DMS79 treated with DMSO at 0.1 percent for 48 hours (cell line): ENCODE measurements at regions not wholly inside any gene's neighbourhood (a gene's known extent, or its start where the extent isn't known, plus 50 kb on each side); places are given as distances from the start of the nearest gene placed in this dataset.

ENCODE experiments used
- DNase-seq: peaks from one replicate; lab custom pipeline; 2025; lab: John Stamatoyannopoulos, UW

DNA sequence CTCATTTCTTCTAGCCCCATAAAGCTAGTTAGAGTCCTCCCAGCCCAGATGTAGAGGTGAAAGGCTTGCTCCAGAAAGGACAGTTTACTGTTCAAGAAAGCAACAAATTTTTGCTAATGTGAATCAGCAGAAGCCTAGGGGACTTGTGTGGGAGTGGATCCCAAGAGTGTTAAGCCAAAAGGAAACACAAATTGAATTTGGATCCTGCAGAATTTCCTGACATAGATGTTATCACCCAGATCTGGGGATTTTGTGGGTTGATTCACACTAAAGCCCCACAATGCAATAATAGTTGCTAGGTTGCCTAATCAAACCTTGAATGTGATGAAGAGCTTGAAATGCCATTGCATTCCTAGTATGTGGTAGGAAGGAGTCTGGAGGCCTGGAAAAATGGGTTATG is 135.2 kb upstream of the HS3ST3A1 start:
- DNase-seq: no peak

DNA sequence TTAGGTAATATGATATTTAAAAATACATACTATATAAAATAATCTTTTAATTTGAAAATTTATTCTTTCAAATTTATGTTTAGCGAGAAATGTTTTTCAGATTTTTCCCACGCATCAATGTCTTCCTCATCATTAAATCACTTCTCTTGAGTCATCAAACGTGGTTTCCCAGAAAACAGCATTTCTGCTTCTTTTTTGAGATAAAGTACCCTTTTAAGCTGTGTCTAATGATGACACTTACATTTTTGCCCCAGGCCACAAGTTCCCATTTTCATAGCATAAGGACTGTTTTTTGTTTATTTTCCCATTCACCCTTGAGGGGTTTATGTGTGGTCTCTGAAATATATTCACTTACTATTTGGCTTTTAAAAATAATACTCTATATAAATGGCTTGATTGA is 139.0 kb upstream of the HS3ST3A1 start:
- DNase-seq: no peak

GRCh38 chr17:13741744-13742143 is 140.0 kb upstream of the HS3ST3A1 start:
- DNase-seq: no peak

GRCh38 chr17:13743906-13744305 is 142.2 kb upstream of the HS3ST3A1 start:
- DNase-seq: no peak

GRCh38 chr17:13746404-13746803 is 144.7 kb upstream of the HS3ST3A1 start:
- no peak for DNase-seq

GRCh38 chr17:13749166-13749890 is 147.6 kb upstream of the HS3ST3A1 start:
- no peak for DNase-seq

- no peak for DNase-seq
Measured at GRCh38 chr17:13749891-13750235, 148.1 kb upstream of the HS3ST3A1 start.

DNA sequence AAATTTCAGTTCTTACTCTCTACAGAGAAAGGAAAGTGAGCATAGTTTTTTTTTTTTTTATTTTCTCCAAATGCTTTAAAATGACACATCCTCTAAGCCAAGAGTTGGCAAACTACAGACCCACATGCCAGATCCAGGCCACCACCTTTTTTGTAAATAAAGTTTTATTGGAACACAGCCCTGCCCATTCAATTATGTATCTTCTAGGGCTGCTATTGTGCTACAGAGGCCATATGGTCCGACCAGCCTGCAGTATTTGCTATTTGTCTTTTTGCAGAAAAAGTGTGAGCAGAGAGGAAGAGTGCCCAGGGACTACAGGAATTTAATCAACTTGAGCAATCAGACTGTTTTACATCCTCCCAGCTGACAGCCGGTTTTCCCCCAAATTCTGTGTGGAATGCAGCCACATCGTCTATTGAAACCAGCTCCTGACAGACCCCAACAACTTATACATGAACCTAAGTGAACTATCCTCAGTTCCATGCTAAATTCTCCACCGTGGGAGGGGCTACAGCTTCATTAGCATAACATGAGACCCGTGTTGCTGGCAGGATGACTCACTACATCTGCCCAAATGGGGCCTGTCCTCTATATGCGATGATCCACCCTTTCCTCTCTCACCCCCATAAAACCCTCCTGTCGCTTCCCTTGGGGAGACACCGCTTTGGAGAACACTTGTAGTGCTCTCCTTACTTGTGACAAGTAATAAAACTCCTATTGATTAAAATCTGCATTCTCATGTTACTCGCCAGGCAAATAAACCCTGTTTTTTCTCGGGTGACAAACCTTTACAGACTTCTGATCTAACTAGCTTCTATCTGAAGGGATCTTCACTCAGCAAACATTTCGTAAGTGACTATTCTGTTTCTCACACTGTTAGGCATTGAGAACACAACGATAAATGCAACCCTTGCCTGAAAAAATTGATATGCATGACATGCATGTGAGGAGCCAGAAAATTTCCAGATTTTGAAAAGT is 149.4 kb upstream of the HS3ST3A1 start:
- DNase-seq: no peak

DNA sequence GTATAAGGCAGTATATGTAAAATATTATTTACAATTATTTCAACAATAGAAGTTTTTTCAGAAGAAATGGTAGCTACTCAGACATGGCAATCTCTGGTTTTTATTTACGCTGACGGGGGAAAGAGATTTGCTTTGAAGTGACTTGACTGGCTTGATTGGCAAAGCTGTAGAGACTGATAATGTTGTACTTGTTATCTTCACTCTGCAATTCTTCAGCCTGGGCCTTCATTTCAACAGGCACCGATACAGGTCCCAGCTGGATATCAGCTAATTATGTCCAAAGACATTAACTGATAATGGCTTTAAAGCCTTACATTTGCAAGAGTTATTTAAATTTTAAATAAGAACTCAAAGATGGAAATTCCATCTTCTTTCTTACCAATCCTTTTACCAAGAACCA is 151.4 kb upstream of the HS3ST3A1 start:
- no peak for DNase-seq

GRCh38 chr17:13753771-13754170 is 152.0 kb upstream of the HS3ST3A1 start:
- DNase-seq: no peak

DNA sequence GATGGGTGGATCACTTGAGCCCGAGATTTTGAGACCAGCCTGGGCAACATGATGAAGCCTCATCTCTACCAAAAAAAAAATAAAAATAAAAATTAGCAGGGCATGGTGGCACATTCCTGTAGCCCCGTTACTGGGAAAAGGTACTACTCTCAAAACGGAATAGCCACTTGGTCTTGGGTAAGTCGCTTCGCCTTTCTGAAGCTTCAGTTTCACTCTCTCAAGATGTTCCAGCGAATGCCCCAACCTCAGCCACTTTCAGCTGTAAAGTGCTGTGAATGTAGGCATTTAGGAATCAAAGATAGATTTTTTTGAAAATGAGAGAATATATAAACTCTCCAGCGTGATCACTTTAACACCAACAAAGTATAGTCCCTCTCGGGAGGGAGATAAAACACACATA is 154.1 kb upstream of the HS3ST3A1 start:
- no peak for DNase-seq

GRCh38 chr17:13756763-13757162 is 155.0 kb upstream of the HS3ST3A1 start:
- DNase-seq: no peak

GRCh38 chr17:13757871-13758270 is 156.1 kb upstream of the HS3ST3A1 start:
- no peak for DNase-seq

DNA sequence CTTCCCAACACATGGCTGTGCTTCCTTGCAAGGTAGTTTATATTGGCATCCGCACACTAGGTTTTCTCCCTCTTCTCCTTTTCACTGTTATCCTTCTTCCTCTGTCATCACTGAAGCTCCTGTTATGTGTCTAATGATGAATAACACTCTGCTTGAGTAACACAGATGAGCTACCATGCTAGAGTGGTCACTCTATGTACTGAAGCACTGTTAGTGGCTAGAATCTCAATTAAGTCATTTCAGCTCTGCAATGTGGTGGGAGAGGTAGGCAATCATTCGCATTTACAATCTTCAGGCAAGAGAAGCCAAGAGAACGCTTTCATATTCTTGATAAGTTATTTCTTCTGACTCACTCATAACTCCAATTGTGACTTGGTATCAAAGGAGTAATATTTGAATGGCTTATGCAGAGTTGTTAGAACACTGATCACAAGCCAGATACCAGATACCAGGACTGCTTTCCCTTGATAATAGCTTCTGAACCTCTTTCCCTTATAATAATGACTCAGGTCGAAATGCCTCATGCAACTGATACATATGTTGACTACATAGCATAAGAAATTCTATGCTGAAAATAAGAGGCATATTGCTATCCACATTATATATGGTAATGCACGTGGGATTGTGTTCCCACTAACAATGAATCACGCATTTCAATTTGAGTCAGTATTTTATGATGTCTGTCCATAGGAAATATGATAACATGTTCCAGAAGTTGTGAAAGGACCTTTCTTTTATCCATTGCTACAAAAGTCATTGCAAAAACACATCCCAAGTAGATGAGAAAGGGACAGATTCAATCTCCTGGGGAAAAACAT is 158.0 kb upstream of the HS3ST3A1 start:
- DNase-seq: no peak

DNA sequence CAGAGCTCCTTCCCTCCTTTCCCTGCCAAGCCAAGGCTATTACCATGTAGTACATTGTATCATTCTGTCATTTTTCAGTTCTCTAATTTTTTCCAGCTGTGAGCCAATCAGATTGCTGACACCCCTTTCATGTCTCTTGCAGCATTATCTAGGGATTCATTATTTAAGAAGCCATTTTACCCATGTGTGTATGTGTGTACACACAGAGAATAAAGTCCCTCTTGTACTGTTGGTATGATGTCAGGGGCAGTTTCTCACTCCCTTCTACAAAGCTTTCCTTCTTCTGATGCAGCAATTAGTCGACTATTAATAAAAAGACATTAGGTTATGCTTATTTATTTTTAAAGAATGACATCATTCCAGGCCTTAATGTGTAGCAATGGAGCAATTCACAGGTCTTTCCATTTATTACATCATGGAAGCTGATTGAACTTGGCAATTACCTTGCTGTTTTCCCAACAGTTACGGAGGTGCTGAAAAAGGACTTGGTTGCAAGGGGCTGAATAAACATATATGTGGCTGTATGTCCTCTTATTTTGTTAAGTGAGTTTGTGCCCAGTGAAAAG is 159.4 kb upstream of the HS3ST3A1 start:
- DNase-seq: no peak

DNA sequence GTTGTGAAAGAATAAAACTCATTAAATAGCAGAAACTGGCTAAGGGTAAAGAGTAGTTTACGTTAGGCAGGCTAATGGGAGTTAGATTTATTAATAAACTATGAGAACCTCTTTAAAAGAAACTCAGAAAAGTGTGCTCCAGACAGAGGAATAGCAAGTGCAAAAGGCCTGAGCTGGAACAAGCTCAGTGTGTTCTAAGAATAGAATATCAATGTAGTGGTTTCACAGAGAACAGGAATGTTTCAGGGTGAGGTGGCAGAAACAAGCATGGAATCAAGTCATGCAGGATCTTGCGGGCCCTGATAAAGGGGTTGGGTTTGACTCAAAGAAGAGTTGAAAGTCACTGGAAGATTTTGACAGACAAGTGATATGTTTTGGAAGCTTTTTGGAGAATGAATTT is 164.0 kb upstream of the HS3ST3A1 start:
- DNase-seq: no peak

DNA sequence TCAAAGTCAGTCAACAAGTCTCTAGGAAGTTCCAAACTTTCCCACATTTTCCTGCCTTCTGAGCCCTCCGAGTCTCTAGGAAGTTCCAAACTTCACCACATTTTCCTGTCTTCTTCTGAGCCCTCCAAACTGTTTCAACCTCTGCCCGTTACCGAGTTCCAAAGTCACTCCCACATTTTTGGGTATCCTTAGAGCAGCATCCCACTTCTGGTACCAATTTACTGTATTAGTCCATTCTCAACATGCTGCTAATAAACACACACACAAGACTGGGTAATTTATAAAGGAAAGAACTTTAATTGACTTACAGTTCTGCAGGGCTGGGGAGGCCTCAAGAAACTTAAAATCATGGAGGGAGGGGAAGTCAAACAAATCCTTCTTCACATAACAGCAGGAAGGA is 169.0 kb upstream of the HS3ST3A1 start:
- no peak for DNase-seq

GRCh38 chr17:13775450-13775849 is 173.7 kb upstream of the HS3ST3A1 start:
- DNase-seq: no peak

DNA sequence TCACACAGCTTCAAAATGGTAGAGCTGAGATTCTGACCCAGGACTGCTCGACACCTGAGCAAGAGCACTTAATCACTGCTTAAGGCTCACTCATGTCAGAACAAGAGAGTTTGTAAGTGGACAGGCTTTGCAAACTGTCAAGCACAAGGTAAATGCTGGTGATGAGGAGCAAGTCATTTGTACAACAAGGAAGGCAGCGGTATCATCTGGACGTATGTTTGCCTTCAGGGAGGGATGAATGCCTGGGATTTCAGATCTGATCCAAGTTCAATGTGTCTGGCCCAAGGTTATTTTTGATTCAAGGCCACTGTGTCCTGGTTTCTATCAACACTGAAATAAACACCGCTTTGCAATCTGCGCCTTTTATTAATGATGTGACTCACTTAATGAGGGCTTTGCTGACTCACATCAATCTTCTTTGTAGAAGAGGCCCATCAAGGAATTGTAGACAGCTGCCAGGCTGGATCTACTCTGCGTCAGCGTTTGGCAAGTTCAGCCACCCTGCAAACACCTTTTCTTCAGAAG is 174.4 kb upstream of the HS3ST3A1 start:
- no peak for DNase-seq

- no peak for DNase-seq
Measured at GRCh38 chr17:13777003-13777402, 175.3 kb upstream of the HS3ST3A1 start.

DNA sequence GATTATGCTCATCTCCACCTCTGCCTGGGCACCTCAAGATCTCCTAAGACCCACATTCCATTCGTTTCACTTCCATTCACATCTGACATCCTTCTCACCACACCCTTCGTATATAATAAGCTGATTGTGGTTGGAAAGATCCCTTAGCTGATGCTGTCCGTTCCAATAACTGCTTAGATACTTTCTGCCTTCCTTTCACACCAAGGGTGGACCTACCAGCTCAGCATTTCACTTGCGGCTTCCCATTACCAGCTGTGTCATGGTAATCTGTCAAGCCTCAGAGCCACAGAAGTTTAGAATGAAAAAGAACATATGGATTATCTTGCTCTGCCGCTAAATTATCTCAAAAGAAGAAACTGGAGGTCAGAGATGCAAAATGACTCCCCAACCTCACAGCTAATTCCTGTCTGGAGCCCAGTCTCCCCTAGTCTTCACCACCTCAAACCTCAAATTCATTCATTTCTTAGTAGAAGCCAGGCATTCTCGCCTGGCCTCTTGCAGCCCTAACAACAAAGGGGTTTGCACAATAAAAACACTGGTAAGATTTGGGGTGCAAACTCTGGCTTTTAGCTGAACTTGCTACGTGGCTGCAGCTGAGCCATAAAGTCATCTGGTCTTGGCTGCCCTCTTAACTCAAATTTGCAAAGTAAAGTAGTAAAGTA is 182.8 kb upstream of the HS3ST3A1 start:
- no peak for DNase-seq
